K562 (cell line): ENCODE measurements at regions not wholly inside any gene's neighbourhood (a gene's known extent, or its start where the extent isn't known, plus 50 kb on each side); places are given as distances from the start of the nearest gene placed in this dataset.
A peak's percentile ranks its signal among the peaks of the same experiment; 100 is the strongest.

Experiments used
- ARID1B ChIP-seq: fragments of 450-650 bp; IDR thresholded peaks from 2 replicates; pipeline ENCODE4 v1.6.1; 2016; ENCODE audit warnings: antibody characterized with exemption, mild to moderate bottlenecking, inconsistent platforms
- C11orf30 ChIP-seq: fragments of 450-650 bp; IDR thresholded peaks from 2 replicates; pipeline ENCODE4 v1.6.1; 2016; ENCODE audit warnings: low read depth, mild to moderate bottlenecking
- CBX5 ChIP-seq: IDR thresholded peaks from 2 replicates; pipeline ENCODE4 v1.6.1; 2014; ENCODE audit warnings: low read depth, borderline replicate concordance
- CCAR2 ChIP-seq: fragments of 200-400 bp; formaldehyde crosslinking; IDR thresholded peaks from 2 replicates; pipeline ENCODE4 v1.6.1; 2017; ENCODE audit warnings: mild to moderate bottlenecking, low read depth, low read length
- CEBPG ChIP-seq, 3 experiments: fragments of 200-800 bp in 1 of 3; sonication (Bioruptor generic) in 1 of 3; sonication (generic) in 1 of 3; formaldehyde crosslinking in 1 of 3; IDR thresholded peaks in 2 of 3; conservative IDR thresholded peaks in 1 of 3; 2 replicates each; pipeline versions ENCODE4 v1.6.1 to v1.8.0; 2016 to 2022; ENCODE audit warnings: missing compliant biosample characterization in 2 of 3, missing genetic modification characterization in 2 of 3, mild to moderate bottlenecking in 1 of 3, missing genetic modification reagents in 1 of 3
- SNIP1 ChIP-seq: fragments of 450-650 bp; IDR thresholded peaks from 2 replicates; pipeline ENCODE4 v1.7.1; 2017; ENCODE audit warnings: low read depth, mild to moderate bottlenecking
- TEAD2 ChIP-seq: fragments of 450-650 bp; IDR thresholded peaks from 2 replicates; pipeline ENCODE4 v1.6.1; 2016; ENCODE audit warnings: missing genetic modification characterization, control low read depth, missing compliant biosample characterization
- YBX1 ChIP-seq: fragments of 450-650 bp; IDR thresholded peaks from 2 replicates; pipeline ENCODE4 v1.7.1; 2016; ENCODE audit warnings: mild to moderate bottlenecking
- ZFX ChIP-seq: sonication (generic); formaldehyde crosslinking; IDR thresholded peaks from 2 replicates; pipeline ENCODE4 v1.8.0; 2022; ENCODE audit warnings: mild to moderate bottlenecking, missing genetic modification reagents, moderate library complexity
- ZNF408 ChIP-seq: fragments of 250-450 bp; sonication (Bioruptor Pico); IDR thresholded peaks from 2 replicates; pipeline ENCODE4 v1.4.0; 2020; ENCODE audit warnings: low read depth, mild to moderate bottlenecking, moderate library complexity
- TF ChIP-seq, protein P1 (sequence below): fragments of 250-450 bp; sonication (Bioruptor Pico); IDR thresholded peaks from 2 replicates; pipeline ENCODE4 v1.4.0; 2020
- TF ChIP-seq, protein P2 (sequence below): sonication (generic); formaldehyde crosslinking; IDR thresholded peaks from 2 replicates; pipeline ENCODE4 v1.8.0; 2023; ENCODE audit warnings: missing genetic modification reagents, mild to moderate bottlenecking, borderline replicate concordance
- TF ChIP-seq, protein P3 (sequence below), 2 experiments: IDR thresholded peaks; 2 replicates each; pipeline ENCODE4 v1.6.1; 2011; ENCODE audit warnings: borderline replicate concordance in 1 of 2, control low read depth in 1 of 2, low read depth in 1 of 2, low read length in 1 of 2, mild to moderate bottlenecking in 1 of 2, mixed read lengths in 1 of 2, moderate library complexity in 1 of 2; ENCODE audit not compliant: insufficient read depth in 1 of 2, insufficient read length in 1 of 2, poor library complexity in 1 of 2, severe bottlenecking in 1 of 2; ENCODE audit errors: extremely low read depth in 1 of 2

DNA sequence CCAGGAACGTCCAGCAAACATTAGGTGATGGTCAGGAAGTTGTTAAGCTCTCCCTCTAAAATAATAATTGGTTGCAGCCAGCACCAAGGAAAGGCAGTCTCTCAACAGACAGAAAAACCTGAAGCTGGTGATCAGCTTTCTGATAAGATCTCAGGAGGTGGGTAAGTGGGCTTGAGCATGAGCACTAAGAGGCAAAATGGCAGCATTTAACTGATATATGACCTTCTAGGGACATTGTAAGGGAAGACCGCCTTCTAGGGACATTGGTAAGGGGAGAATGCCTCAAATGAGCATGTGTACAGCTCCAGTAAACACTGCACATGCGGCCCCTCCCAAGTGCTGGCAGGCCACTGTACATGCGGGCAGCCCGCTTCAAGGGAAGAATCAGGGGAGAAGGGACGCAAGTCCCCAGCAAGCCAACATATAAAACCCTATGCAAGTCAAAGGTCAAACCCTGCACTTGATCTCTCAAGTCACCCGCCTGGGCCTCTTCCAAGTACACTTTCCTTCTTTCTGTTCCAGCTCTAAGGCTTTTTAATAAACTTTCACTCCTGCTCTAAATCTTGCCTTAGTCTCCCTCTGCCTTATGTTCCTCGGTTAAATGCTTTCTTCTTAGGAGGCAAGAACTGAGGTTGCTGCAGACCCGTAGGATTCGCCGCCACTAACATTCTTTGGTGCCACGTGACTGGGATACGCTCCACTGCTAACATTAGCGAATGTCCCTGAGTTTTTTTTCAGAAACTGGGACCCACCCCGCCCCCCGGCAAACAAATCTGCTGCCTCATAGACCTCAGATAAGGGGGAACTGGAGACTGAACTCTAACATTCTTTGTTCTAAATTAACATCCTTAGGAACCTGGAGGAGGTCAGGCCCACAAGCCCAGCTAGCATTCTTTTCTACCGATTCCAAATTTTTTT lies 463.8 kb downstream of the LPIN1 start (continued):
- TF ChIP-seq, protein P1, sequence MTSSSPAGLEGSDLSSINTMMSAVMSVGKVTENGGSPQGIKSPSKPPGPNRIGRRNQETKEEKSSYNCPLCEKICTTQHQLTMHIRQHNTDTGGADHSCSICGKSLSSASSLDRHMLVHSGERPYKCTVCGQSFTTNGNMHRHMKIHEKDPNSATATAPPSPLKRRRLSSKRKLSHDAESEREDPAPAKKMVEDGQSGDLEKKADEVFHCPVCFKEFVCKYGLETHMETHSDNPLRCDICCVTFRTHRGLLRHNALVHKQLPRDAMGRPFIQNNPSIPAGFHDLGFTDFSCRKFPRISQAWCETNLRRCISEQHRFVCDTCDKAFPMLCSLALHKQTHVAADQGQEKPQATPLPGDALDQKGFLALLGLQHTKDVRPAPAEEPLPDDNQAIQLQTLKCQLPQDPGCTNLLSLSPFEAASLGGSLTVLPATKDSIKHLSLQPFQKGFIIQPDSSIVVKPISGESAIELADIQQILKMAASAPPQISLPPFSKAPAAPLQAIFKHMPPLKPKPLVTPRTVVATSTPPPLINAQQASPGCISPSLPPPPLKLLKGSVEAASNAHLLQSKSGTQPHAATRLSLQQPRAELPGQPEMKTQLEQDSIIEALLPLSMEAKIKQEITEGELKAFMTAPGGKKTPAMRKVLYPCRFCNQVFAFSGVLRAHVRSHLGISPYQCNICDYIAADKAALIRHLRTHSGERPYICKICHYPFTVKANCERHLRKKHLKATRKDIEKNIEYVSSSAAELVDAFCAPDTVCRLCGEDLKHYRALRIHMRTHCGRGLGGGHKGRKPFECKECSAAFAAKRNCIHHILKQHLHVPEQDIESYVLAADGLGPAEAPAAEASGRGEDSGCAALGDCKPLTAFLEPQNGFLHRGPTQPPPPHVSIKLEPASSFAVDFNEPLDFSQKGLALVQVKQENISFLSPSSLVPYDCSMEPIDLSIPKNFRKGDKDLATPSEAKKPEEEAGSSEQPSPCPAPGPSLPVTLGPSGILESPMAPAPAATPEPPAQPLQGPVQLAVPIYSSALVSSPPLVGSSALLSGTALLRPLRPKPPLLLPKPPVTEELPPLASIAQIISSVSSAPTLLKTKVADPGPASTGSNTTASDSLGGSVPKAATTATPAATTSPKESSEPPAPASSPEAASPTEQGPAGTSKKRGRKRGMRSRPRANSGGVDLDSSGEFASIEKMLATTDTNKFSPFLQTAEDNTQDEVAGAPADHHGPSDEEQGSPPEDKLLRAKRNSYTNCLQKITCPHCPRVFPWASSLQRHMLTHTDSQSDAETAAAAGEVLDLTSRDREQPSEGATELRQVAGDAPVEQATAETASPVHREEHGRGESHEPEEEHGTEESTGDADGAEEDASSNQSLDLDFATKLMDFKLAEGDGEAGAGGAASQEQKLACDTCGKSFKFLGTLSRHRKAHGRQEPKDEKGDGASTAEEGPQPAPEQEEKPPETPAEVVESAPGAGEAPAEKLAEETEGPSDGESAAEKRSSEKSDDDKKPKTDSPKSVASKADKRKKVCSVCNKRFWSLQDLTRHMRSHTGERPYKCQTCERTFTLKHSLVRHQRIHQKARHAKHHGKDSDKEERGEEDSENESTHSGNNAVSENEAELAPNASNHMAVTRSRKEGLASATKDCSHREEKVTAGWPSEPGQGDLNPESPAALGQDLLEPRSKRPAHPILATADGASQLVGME, result no peak
- TF ChIP-seq CBX5 (no peak), TEAD2 (tag) (peak; percentile 26; the same call in 1 of the 2 replicates), YBX1 (no peak), ARID1B (peak; percentile 40), CCAR2 (no peak), SNIP1 (no peak), C11orf30 (peak; percentile 51; the same call in 1 of the 2 replicates), ZNF408 (CRISPR knock-in tag) (no peak), ZFX (CRISPR knock-in tag) (0 out of 2 replicates have a peak, but pooled peaks have one; percentile 14), CEBPG (CRISPR knock-in tag; IDR thresholded peaks at IDR 0.05) (no peak), CEBPG (tag; conservative IDR thresholded peaks at IDR 0.05 in 1 of 2, IDR thresholded peaks at IDR 0.05 in 1 of 2) (no peak)
- TF ChIP-seq, protein P2, sequence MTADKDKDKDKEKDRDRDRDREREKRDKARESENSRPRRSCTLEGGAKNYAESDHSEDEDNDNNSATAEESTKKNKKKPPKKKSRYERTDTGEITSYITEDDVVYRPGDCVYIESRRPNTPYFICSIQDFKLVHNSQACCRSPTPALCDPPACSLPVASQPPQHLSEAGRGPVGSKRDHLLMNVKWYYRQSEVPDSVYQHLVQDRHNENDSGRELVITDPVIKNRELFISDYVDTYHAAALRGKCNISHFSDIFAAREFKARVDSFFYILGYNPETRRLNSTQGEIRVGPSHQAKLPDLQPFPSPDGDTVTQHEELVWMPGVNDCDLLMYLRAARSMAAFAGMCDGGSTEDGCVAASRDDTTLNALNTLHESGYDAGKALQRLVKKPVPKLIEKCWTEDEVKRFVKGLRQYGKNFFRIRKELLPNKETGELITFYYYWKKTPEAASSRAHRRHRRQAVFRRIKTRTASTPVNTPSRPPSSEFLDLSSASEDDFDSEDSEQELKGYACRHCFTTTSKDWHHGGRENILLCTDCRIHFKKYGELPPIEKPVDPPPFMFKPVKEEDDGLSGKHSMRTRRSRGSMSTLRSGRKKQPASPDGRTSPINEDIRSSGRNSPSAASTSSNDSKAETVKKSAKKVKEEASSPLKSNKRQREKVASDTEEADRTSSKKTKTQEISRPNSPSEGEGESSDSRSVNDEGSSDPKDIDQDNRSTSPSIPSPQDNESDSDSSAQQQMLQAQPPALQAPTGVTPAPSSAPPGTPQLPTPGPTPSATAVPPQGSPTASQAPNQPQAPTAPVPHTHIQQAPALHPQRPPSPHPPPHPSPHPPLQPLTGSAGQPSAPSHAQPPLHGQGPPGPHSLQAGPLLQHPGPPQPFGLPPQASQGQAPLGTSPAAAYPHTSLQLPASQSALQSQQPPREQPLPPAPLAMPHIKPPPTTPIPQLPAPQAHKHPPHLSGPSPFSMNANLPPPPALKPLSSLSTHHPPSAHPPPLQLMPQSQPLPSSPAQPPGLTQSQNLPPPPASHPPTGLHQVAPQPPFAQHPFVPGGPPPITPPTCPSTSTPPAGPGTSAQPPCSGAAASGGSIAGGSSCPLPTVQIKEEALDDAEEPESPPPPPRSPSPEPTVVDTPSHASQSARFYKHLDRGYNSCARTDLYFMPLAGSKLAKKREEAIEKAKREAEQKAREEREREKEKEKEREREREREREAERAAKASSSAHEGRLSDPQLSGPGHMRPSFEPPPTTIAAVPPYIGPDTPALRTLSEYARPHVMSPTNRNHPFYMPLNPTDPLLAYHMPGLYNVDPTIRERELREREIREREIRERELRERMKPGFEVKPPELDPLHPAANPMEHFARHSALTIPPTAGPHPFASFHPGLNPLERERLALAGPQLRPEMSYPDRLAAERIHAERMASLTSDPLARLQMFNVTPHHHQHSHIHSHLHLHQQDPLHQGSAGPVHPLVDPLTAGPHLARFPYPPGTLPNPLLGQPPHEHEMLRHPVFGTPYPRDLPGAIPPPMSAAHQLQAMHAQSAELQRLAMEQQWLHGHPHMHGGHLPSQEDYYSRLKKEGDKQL (CRISPR knock-in tag), result no peak
- TF ChIP-seq, protein P3, sequence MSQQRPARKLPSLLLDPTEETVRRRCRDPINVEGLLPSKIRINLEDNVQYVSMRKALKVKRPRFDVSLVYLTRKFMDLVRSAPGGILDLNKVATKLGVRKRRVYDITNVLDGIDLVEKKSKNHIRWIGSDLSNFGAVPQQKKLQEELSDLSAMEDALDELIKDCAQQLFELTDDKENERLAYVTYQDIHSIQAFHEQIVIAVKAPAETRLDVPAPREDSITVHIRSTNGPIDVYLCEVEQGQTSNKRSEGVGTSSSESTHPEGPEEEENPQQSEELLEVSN (IDR thresholded peaks at IDR 0.05; ENCODE audit: borderline replicate concordance in 1 of 2, extremely low read depth in 1 of 2, insufficient read depth in 1 of 2, insufficient read length in 1 of 2, low read depth in 1 of 2, low read length in 1 of 2, poor library complexity in 1 of 2, severe bottlenecking in 1 of 2), result peak in 1 of 2 experiments; percentile 6
